Central memory CD8-positive, alpha-beta T cell (primary cell): ENCODE measurements at regions not wholly inside any gene's neighbourhood (a gene's known extent, or its start where the extent isn't known, plus 50 kb on each side); places are given as distances from the start of the nearest gene placed in this dataset.
"Not testable (repeated sequence)": the region's sequence is repeated elsewhere in the genome, so short reads cannot be mapped to it uniquely, and the experiment has no call there.

Experiments used
- ATAC-seq: fragments of 150-1000 bp; cut with Tn5 transposase; replicated peaks from 2 replicates; pipeline ENCODE4 v1.10.0; 2022; ENCODE audit warnings: mild to moderate bottlenecking, moderate FRiP score, moderate number of reproducible peaks; ENCODE audit not compliant: poor library complexity, severe bottlenecking; ENCODE audit errors: extremely low read depth
- DNase-seq, 2 donors: peaks; one replicate each; pipeline ENCODE4 v3.0.0; 2021; ENCODE audit warnings: low spot score in 2 of 2
- H3K27ac Mint-ChIP-seq: one replicate; pipeline ENCODE4 v1.8.0; 2022; ENCODE audit warnings: low read depth, mild to moderate bottlenecking, moderate library complexity, mixed read lengths
- H3K27me3 Mint-ChIP-seq: one replicate; pipeline ENCODE4 v1.8.0; 2022; ENCODE audit warnings: mixed read lengths
- H3K36me3 Mint-ChIP-seq: one replicate; pipeline ENCODE4 v1.8.0; 2022; ENCODE audit warnings: mild to moderate bottlenecking, moderate library complexity, mixed read lengths; ENCODE audit not compliant: insufficient read depth
- H3K4me1 Mint-ChIP-seq: one replicate; pipeline ENCODE4 v1.8.0; 2022; ENCODE audit warnings: mixed read lengths
- H3K4me3 Mint-ChIP-seq: one replicate; pipeline ENCODE4 v1.8.0; 2022; ENCODE audit warnings: mild to moderate bottlenecking, moderate library complexity, mixed read lengths
- H3K9me3 Mint-ChIP-seq: one replicate; pipeline ENCODE4 v1.8.0; 2022; ENCODE audit warnings: mixed read lengths

- Mint-ChIP-seq H3K4me1 (peaks cover 9% of the 10 kb centered on the region), H3K4me3 (no peak overlapping the region), H3K27me3 (peaks cover 21% of the 10 kb centered on the region), H3K27ac (no peak overlapping the region), H3K9me3 (no peaks in the 10 kb centered on the region), H3K36me3 (peaks cover 2% of the 10 kb centered on the region)
- no peak for ATAC-seq
- no peak for DNase-seq
Observed at GRCh38 chr7:142457146-142457703, 199.4 kb upstream of the PRSS58 start.

- ATAC-seq (no peak), DNase-seq (no peak)
- H3K4me3 Mint-ChIP-seq, result no peak overlapping the region
- peaks cover 2% of the 10 kb centered on the region for H3K36me3 Mint-ChIP-seq
- H3K27ac Mint-ChIP-seq, result no peak overlapping the region
- H3K27me3 Mint-ChIP-seq, result peaks cover 30% of the 10 kb centered on the region
- H3K4me1 Mint-ChIP-seq, result peaks cover 9% of the 10 kb centered on the region
- no peaks in the 10 kb centered on the region for H3K9me3 Mint-ChIP-seq
Observed at GRCh38 chr7:142455392-142455791, 197.5 kb upstream of the PRSS58 start.

GRCh38 chr7:142454862-142455261, 197.0 kb upstream of the PRSS58 start:
- Mint-ChIP-seq H3K27ac (no peak overlapping the region), H3K36me3 (peaks cover 4% of the 10 kb centered on the region), H3K4me1 (peaks cover 8% of the 10 kb centered on the region), H3K4me3 (no peak overlapping the region), H3K27me3 (peaks cover 30% of the 10 kb centered on the region), H3K9me3 (no peaks in the 10 kb centered on the region)
- ATAC-seq (peak; percentile 19), DNase-seq (no peak)

GRCh38 chr7:142452791-142453190, 194.9 kb upstream of the PRSS58 start:
- no peak for DNase-seq
- Mint-ChIP-seq H3K4me1 (no peaks in the 10 kb centered on the region), H3K27me3 (peaks cover 30% of the 10 kb centered on the region), H3K4me3 (no peak overlapping the region), H3K9me3 (no peaks in the 10 kb centered on the region), H3K36me3 (peaks cover 4% of the 10 kb centered on the region), H3K27ac (no peak overlapping the region)
- no peak for ATAC-seq

GRCh38 chr7:142451817-142452216, 194.0 kb upstream of the PRSS58 start:
- ATAC-seq, result no peak
- no peak overlapping the region for H3K4me3 Mint-ChIP-seq
- H3K9me3 Mint-ChIP-seq, result no peaks in the 10 kb centered on the region
- DNase-seq, result no peak
- H3K36me3 Mint-ChIP-seq, result peaks cover 4% of the 10 kb centered on the region
- peaks cover 30% of the 10 kb centered on the region for H3K27me3 Mint-ChIP-seq
- H3K27ac Mint-ChIP-seq, result no peak overlapping the region
- H3K4me1 Mint-ChIP-seq, result no peaks in the 10 kb centered on the region

GRCh38 chr7:142451296-142451695, 193.4 kb upstream of the PRSS58 start:
- no peak for DNase-seq
- Mint-ChIP-seq H3K27me3 (peaks cover 30% of the 10 kb centered on the region), H3K36me3 (peaks cover 4% of the 10 kb centered on the region), H3K27ac (no peak overlapping the region), H3K9me3 (no peaks in the 10 kb centered on the region), H3K4me1 (no peaks in the 10 kb centered on the region), H3K4me3 (no peak overlapping the region)
- no peak for ATAC-seq

- H3K4me3 Mint-ChIP-seq, result peak overlapping the region; percentile 6
- H3K9me3 Mint-ChIP-seq, result no peaks in the 10 kb centered on the region
- H3K4me1 Mint-ChIP-seq, result no peaks in the 10 kb centered on the region
- no peak for ATAC-seq
- H3K36me3 Mint-ChIP-seq, result peaks cover 4% of the 10 kb centered on the region
- DNase-seq, result no peak
- H3K27ac Mint-ChIP-seq, result no peak overlapping the region
- peaks cover 30% of the 10 kb centered on the region for H3K27me3 Mint-ChIP-seq
Observed at GRCh38 chr7:142450695-142451094, 192.8 kb upstream of the PRSS58 start.

GRCh38 chr7:142450206-142450605, 192.3 kb upstream of the PRSS58 start:
- H3K4me1 Mint-ChIP-seq, result peaks cover under 1% of the 10 kb centered on the region
- no peaks in the 10 kb centered on the region for H3K9me3 Mint-ChIP-seq
- peak overlapping the region; percentile 6 for H3K4me3 Mint-ChIP-seq
- H3K27ac Mint-ChIP-seq, result no peak overlapping the region
- peaks cover 30% of the 10 kb centered on the region for H3K27me3 Mint-ChIP-seq
- ATAC-seq (no peak), DNase-seq (no peak)
- H3K36me3 Mint-ChIP-seq, result peaks cover 4% of the 10 kb centered on the region

- H3K4me3 Mint-ChIP-seq, DNase-seq: not testable (repeated sequence)
Observed at GRCh38 chr7:142448857-142449256, 191.0 kb upstream of the PRSS58 start.

GRCh38 chr7:142447762-142448161, 189.9 kb upstream of the PRSS58 start:
- H3K9me3 Mint-ChIP-seq, result no peaks in the 10 kb centered on the region
- no peak for ATAC-seq
- H3K27ac Mint-ChIP-seq, result no peak overlapping the region
- DNase-seq, result no peak
- H3K4me3 Mint-ChIP-seq, result no peak overlapping the region
- H3K4me1 Mint-ChIP-seq, result peaks cover 5% of the 10 kb centered on the region
- H3K36me3 Mint-ChIP-seq, result peaks cover 2% of the 10 kb centered on the region
- peaks cover 14% of the 10 kb centered on the region for H3K27me3 Mint-ChIP-seq

More at GRCh38 chr7:142448857-142449256, 191.0 kb upstream of the PRSS58 start:
- H3K27ac Mint-ChIP-seq, ATAC-seq, H3K36me3 Mint-ChIP-seq, H3K9me3 Mint-ChIP-seq, H3K4me1 Mint-ChIP-seq: not testable (repeated sequence)
- H3K27me3 Mint-ChIP-seq, result peaks cover 22% of the 10 kb centered on the region

GRCh38 chr7:142445019-142445686, 187.3 kb upstream of the PRSS58 start:
- H3K27ac Mint-ChIP-seq, result no peak overlapping the region
- ATAC-seq (no peak), DNase-seq (no peak)
- H3K36me3 Mint-ChIP-seq, result peaks cover under 1% of the 10 kb centered on the region
- H3K9me3 Mint-ChIP-seq, result no peaks in the 10 kb centered on the region
- no peak overlapping the region for H3K4me3 Mint-ChIP-seq
- H3K4me1 Mint-ChIP-seq, result peaks cover 5% of the 10 kb centered on the region
- no peaks in the 10 kb centered on the region for H3K27me3 Mint-ChIP-seq

- DNase-seq (no peak), ATAC-seq (no peak)
- Mint-ChIP-seq H3K4me3 (no peak overlapping the region), H3K27ac (no peak overlapping the region), H3K4me1 (peaks cover 5% of the 10 kb centered on the region), H3K27me3 (peaks cover 5% of the 10 kb centered on the region), H3K36me3 (peaks cover 2% of the 10 kb centered on the region), H3K9me3 (no peaks in the 10 kb centered on the region)
Observed at GRCh38 chr7:142443216-142444010, 185.6 kb upstream of the PRSS58 start.

GRCh38 chr7:142442396-142442795, 184.5 kb upstream of the PRSS58 start:
- no peaks in the 10 kb centered on the region for H3K9me3 Mint-ChIP-seq
- peaks cover 2% of the 10 kb centered on the region for H3K36me3 Mint-ChIP-seq
- peaks cover 10% of the 10 kb centered on the region for H3K27me3 Mint-ChIP-seq
- peaks cover 5% of the 10 kb centered on the region for H3K4me1 Mint-ChIP-seq
- no peak for ATAC-seq
- no peak overlapping the region for H3K4me3 Mint-ChIP-seq
- DNase-seq, result no peak
- H3K27ac Mint-ChIP-seq, result no peak overlapping the region
